Caco-2 (cell line): ENCODE measurements at regions not wholly inside any gene's neighbourhood (a gene's known extent, or its start where the extent isn't known, plus 50 kb on each side); places are given as distances from the start of the nearest gene placed in this dataset.

Experiments
- BruUV-seq: library from RNA; stranded (reverse); fragments of 400-500 nt; replicated peaks from 2 replicates; lab custom pipeline; 2021; lab: Mats Ljungman, UMichigan
- CTCF ChIA-PET: fragments of 300-600 bp; sonication (Branson Sonifier 250); formaldehyde crosslinking; loops from one replicate; lab custom pipeline; 2022; ENCODE audit warnings: antibody characterized with exemption; lab: Charles Lee
- POLR2A ChIA-PET: fragments of 300-600 bp; sonication (Branson Sonifier 250); formaldehyde crosslinking; loops from one replicate; lab custom pipeline; 2022; ENCODE audit warnings: antibody characterized with exemption; lab: Charles Lee
- DNase-seq, 2 experiments: peaks; one replicate each; pipeline versions ENCODE4 v3.0.0 to v3.0.0-alpha.2; 2020 to 2022
- H3K27me3 ChIP-seq: replicated peaks from 2 replicates; pipeline ENCODE4 v1.6.0; 2011; ENCODE audit warnings: low read length; ENCODE audit not compliant: control insufficient read depth, insufficient read depth
- H3K36me3 ChIP-seq: 2 replicates; pipeline ENCODE4 v1.5.1; 2011; ENCODE audit warnings: low read length; ENCODE audit not compliant: control insufficient read depth, insufficient read depth
- H3K4me1 ChIP-seq: fragments of 250-450 bp; sonication (Bioruptor Pico); 2 replicates; pipeline ENCODE4 v1.5.1; 2020; ENCODE audit warnings: mild to moderate bottlenecking
- H3K4me3 ChIP-seq: 2 replicates; pipeline ENCODE4 v1.5.1; 2011; ENCODE audit warnings: low read depth, mild to moderate bottlenecking, control low read depth, low read length
- H3K9me3 ChIP-seq: fragments of 250-450 bp; sonication (Bioruptor Pico); 2 replicates; pipeline ENCODE4 v1.5.1; 2020; ENCODE audit warnings: mild to moderate bottlenecking, moderate library complexity
- H3K27ac Mint-ChIP-seq: one replicate; pipeline ENCODE4 v1.8.0; 2022; ENCODE audit warnings: mixed read lengths; ENCODE audit not compliant: unreplicated experiment
- H3K27me3 Mint-ChIP-seq: one replicate; pipeline ENCODE4 v1.8.0; 2022; ENCODE audit warnings: mixed read lengths; ENCODE audit not compliant: insufficient read depth, unreplicated experiment
- H3K36me3 Mint-ChIP-seq: one replicate; pipeline ENCODE4 v1.8.0; 2022; ENCODE audit warnings: mild to moderate bottlenecking, mixed read lengths; ENCODE audit not compliant: insufficient read depth, unreplicated experiment
- H3K4me1 Mint-ChIP-seq: one replicate; pipeline ENCODE4 v1.8.0; 2022; ENCODE audit warnings: low read depth, mixed read lengths; ENCODE audit not compliant: unreplicated experiment
- H3K4me3 Mint-ChIP-seq: one replicate; pipeline ENCODE4 v1.8.0; 2022; ENCODE audit warnings: mild to moderate bottlenecking, moderate library complexity, mixed read lengths; ENCODE audit not compliant: unreplicated experiment
- H3K9me3 Mint-ChIP-seq: one replicate; pipeline ENCODE4 v1.8.0; 2022; ENCODE audit warnings: mixed read lengths; ENCODE audit not compliant: unreplicated experiment
- CTCF ChIP-seq, 2 experiments: fragments of 200-600 bp in 1 of 2; IDR thresholded peaks; 1 replicate in 1 of 2; 2 replicates in 1 of 2; pipeline versions ENCODE4 v1.5.1 to v1.8.0; 2011 to 2022; ENCODE audit warnings: antibody characterized with exemption in 1 of 2, control low read depth in 1 of 2, inconsistent platforms in 1 of 2, low read depth in 1 of 2, low read length in 1 of 2, mild to moderate bottlenecking in 1 of 2, moderate library complexity in 1 of 2; ENCODE audit not compliant: insufficient read depth in 1 of 2, severe bottlenecking in 1 of 2, unreplicated experiment in 1 of 2
- intact Hi-C: fragments of 100-400 bp; cut with micrococcal nuclease; formaldehyde crosslinking; loops from one replicate; pipeline ENCODE4 v1.10.0; 2022; ENCODE audit not compliant: unreplicated experiment

DNA sequence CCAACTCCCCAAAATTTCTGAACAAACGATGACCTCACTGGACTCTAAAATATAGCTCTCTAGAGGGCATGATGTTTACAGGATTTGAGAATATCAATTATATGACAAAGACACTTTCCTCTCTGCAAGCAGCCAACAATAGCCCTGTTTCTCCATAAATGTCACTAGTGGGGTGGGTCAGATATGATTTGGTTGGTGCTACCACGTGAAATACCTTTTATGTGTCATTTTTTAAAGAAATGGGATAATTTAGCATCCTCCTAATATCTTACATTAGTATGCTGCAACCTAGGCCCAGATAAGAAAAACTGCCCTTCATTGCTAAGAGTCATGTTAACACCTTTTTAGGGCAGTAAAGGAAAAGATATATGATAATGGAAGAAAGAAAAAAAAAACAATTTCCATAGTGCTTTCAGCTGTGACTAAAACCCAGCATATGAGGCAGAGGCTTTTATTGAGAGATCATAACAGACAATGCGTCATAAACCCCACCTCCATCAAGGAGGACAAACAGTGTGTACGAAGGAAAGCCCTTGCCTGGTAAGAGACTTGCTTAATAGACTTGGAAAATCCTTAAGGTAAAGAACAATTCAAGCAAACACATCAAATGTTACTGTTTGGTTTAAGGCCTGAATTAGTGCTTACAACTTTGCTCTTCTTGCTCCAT lies 372.4 kb upstream of the PAPPA start:
- H3K36me3 Mint-ChIP-seq = no peaks in the 10 kb centered on the region
- Histone ChIP-seq H3K27me3 (no peaks in the 10 kb centered on the region), H3K4me3 (no peak overlapping the region), H3K4me1 (no peaks in the 10 kb centered on the region), H3K9me3 (no peaks in the 10 kb centered on the region), H3K36me3 (no peaks in the 10 kb centered on the region)
- H3K4me1 Mint-ChIP-seq = no peaks in the 10 kb centered on the region
- ChIA-PET CTCF (no interaction called here), POLR2A (no interaction called here)
- H3K9me3 Mint-ChIP-seq = no peaks in the 10 kb centered on the region
- H3K27ac Mint-ChIP-seq = no peak overlapping the region
- TF ChIP-seq CTCF (IDR thresholded peaks at IDR 0.05; ENCODE audit: insufficient read depth in 1 of 2, low read depth in 1 of 2, low read length in 1 of 2, severe bottlenecking in 1 of 2, unreplicated experiment in 1 of 2) = no peak
- H3K4me3 Mint-ChIP-seq = no peak overlapping the region
- no TSS peak for BruUV-seq
- intact Hi-C loops = no loop called here
- no peak for DNase-seq
- no peaks in the 10 kb centered on the region for H3K27me3 Mint-ChIP-seq

DNA sequence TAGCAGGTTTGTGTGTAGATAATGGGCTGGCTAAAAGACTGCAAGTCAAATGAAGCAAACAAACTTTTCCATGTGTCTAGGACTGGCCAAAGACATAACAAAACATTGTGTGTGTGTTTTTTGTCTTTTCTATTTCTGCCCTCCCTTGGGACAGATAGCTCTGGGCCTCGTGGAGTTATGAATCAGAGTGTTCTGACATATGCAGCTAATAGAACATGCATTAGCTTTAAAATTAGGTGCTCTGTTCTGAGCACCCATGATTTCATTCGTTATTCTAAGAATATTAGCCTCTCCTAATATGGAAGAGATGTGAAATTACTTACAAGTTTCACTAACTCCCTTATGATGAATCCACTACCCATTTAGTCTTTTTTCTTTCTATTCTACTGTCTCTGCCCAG lies 367.3 kb upstream of the PAPPA start:
- Mint-ChIP-seq H3K36me3 (no peaks in the 10 kb centered on the region), H3K9me3 (no peaks in the 10 kb centered on the region), H3K27me3 (no peaks in the 10 kb centered on the region), H3K4me3 (no peak overlapping the region), H3K27ac (no peak overlapping the region), H3K4me1 (no peaks in the 10 kb centered on the region)
- no TSS peak for BruUV-seq
- Histone ChIP-seq H3K4me3 (no peak overlapping the region), H3K27me3 (no peaks in the 10 kb centered on the region), H3K9me3 (no peaks in the 10 kb centered on the region), H3K4me1 (no peaks in the 10 kb centered on the region), H3K36me3 (no peaks in the 10 kb centered on the region)
- TF ChIP-seq CTCF (IDR thresholded peaks at IDR 0.05; ENCODE audit: insufficient read depth in 1 of 2, low read depth in 1 of 2, low read length in 1 of 2, severe bottlenecking in 1 of 2, unreplicated experiment in 1 of 2) = no peak
- DNase-seq = no peak
- ChIA-PET CTCF (no interaction called here), POLR2A (no interaction called here)
- intact Hi-C loops = no loop called here

GRCh38 chr9:115790520-115790919 lies 363.1 kb upstream of the PAPPA start:
- POLR2A ChIA-PET = no interaction called here
- H3K36me3 Mint-ChIP-seq = no peaks in the 10 kb centered on the region
- intact Hi-C loops = no loop called here

More at GRCh38 chr9:115790520-115790919, 363.1 kb upstream of the PAPPA start:
- CTCF ChIA-PET = no interaction called here
- no TSS peak for BruUV-seq
- Histone ChIP-seq H3K4me3 (no peak overlapping the region), H3K36me3 (no peaks in the 10 kb centered on the region), H3K9me3 (no peaks in the 10 kb centered on the region), H3K4me1 (no peaks in the 10 kb centered on the region), H3K27me3 (no peaks in the 10 kb centered on the region)
- Mint-ChIP-seq H3K27ac (no peak overlapping the region), H3K4me3 (no peak overlapping the region), H3K9me3 (no peaks in the 10 kb centered on the region), H3K4me1 (no peaks in the 10 kb centered on the region), H3K27me3 (no peaks in the 10 kb centered on the region)
- no peak for TF ChIP-seq CTCF (IDR thresholded peaks at IDR 0.05; ENCODE audit: insufficient read depth in 1 of 2, low read depth in 1 of 2, low read length in 1 of 2, severe bottlenecking in 1 of 2, unreplicated experiment in 1 of 2)
- no peak for DNase-seq
